PFSK-1 (cell line): ENCODE measurements at regions not wholly inside any gene's neighbourhood (a gene's known extent, or its start where the extent isn't known, plus 50 kb on each side); places are given as distances from the start of the nearest gene placed in this dataset.

Source experiments
- FOXP2 ChIP-seq: optimal IDR thresholded peaks from 2 replicates; pipeline ENCODE3; 2011; ENCODE audit warnings: borderline replicate concordance, control low read depth, inconsistent platforms; ENCODE audit not compliant: insufficient read depth; ENCODE audit errors: extremely low read length, extremely low read depth
- POLR2AphosphoS5 ChIP-seq: IDR thresholded peaks from 2 replicates; pipeline ENCODE4 v1.6.1; 2012; ENCODE audit warnings: low read depth, mild to moderate bottlenecking, control low read depth, low read length, moderate library complexity
- SIN3A ChIP-seq: IDR thresholded peaks from 2 replicates; pipeline ENCODE4 v1.6.1; 2012; ENCODE audit warnings: mild to moderate bottlenecking, low read length, moderate library complexity, borderline replicate concordance; ENCODE audit not compliant: insufficient read depth
- TAF1 ChIP-seq: IDR thresholded peaks from 2 replicates; pipeline ENCODE4 v1.6.1; 2012; ENCODE audit warnings: low read length, control low read depth, borderline replicate concordance; ENCODE audit not compliant: insufficient read depth
- TF ChIP-seq, protein P1 (sequence below), 2 experiments: IDR thresholded peaks; 2 replicates each; pipeline versions ENCODE4 v1.6.1 to v1.8.0; 2011 to 2012; ENCODE audit warnings: low read depth in 2 of 2, low read length in 2 of 2, control low read depth in 1 of 2, inconsistent platforms in 1 of 2, mild to moderate bottlenecking in 1 of 2, moderate library complexity in 1 of 2; ENCODE audit not compliant: insufficient read depth in 1 of 2

DNA sequence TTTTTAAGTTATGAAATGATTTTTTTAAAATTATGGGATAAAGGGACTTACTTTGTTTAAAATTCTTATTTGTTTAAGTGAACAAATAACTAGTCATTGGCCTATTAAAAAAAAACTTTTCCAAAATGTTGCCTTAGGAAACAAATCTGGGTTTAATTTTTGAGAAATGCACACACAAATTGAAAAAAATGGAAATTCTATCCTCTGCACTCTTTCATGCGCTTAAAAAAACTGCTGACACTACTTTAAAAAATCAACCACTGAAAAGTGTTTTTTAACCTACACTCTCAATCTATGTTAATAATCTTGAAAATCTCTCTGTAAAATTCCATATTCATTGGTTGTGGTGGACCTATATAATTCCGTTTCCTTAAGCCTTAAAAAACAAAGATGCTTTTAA, 163.4 kb upstream of the DAB2 start:
- no peak for TF ChIP-seq SIN3A
- no peak for TF ChIP-seq POLR2AphosphoS5
- TF ChIP-seq, protein P1, sequence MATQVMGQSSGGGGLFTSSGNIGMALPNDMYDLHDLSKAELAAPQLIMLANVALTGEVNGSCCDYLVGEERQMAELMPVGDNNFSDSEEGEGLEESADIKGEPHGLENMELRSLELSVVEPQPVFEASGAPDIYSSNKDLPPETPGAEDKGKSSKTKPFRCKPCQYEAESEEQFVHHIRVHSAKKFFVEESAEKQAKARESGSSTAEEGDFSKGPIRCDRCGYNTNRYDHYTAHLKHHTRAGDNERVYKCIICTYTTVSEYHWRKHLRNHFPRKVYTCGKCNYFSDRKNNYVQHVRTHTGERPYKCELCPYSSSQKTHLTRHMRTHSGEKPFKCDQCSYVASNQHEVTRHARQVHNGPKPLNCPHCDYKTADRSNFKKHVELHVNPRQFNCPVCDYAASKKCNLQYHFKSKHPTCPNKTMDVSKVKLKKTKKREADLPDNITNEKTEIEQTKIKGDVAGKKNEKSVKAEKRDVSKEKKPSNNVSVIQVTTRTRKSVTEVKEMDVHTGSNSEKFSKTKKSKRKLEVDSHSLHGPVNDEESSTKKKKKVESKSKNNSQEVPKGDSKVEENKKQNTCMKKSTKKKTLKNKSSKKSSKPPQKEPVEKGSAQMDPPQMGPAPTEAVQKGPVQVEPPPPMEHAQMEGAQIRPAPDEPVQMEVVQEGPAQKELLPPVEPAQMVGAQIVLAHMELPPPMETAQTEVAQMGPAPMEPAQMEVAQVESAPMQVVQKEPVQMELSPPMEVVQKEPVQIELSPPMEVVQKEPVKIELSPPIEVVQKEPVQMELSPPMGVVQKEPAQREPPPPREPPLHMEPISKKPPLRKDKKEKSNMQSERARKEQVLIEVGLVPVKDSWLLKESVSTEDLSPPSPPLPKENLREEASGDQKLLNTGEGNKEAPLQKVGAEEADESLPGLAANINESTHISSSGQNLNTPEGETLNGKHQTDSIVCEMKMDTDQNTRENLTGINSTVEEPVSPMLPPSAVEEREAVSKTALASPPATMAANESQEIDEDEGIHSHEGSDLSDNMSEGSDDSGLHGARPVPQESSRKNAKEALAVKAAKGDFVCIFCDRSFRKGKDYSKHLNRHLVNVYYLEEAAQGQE (IDR thresholded peaks at IDR 0.05; ENCODE audit: insufficient read depth in 1 of 2, low read depth in 2 of 2, low read length in 2 of 2) = no peak
- TF ChIP-seq TAF1 = no peak
- TF ChIP-seq FOXP2 = no peak
